ENCODE measurements at regions not wholly inside any gene's neighbourhood (a gene's known extent, or its start where the extent isn't known, plus 50 kb on each side); places are given as distances from the start of the nearest gene placed in this dataset.

- Histone ChIP-seq H3K4ac (ENCODE audit: low read depth, low read length) (no peak overlapping the region), H3K4me2 (ENCODE audit: low read depth, low read length) (no peak overlapping the region), H4K91ac (ENCODE audit: insufficient read depth, low read depth, low read length) (no peak overlapping the region), H2BK15ac (ENCODE audit: low read depth, low read length) (no peak overlapping the region), H3K27me3 (ENCODE audit: control insufficient read depth, insufficient read depth, low read length) (no peaks in the 10 kb centered on the region), H2BK5ac (ENCODE audit: low read depth, low read length, poor library complexity, severe bottlenecking) (no peak overlapping the region), H4K8ac (ENCODE audit: low read depth in 2 of 2, low read length in 2 of 2) (no peak overlapping the region), H4K20me1 (ENCODE audit: insufficient read depth, low read length) (no peaks in the 10 kb centered on the region), H3K27ac (ENCODE audit: insufficient read depth, low read length) (no peak overlapping the region), H3K4me1 (ENCODE audit: control insufficient read depth, insufficient read depth, low read length) (no peaks in the 10 kb centered on the region), H2AFZ (replicated peaks; ENCODE audit: low read length, poor library complexity) (no peak overlapping the region), H3K18ac (ENCODE audit: low read depth, low read length) (no peak overlapping the region), H2BK20ac (ENCODE audit: low read depth, low read length) (no peak overlapping the region), H3K36me3 (ENCODE audit: control insufficient read depth, insufficient read depth, low read length) (no peaks in the 10 kb centered on the region), H2AK9ac (replicated peaks; ENCODE audit: low read depth, low read length, poor library complexity) (no peak overlapping the region), H3K4me3 (ENCODE audit: insufficient read depth, low read depth, low read length) (no peak overlapping the region), H3K9me3 (ENCODE audit: control insufficient read depth, insufficient read depth, low read length) (peaks cover 55% of the 10 kb centered on the region), H2AK5ac (ENCODE audit: low read depth, low read length) (no peak overlapping the region), H3K14ac (replicated peaks; ENCODE audit: low read depth, low read length) (no peak overlapping the region), H3K56ac (ENCODE audit: extremely low read depth, insufficient read depth, low read length) (no peak overlapping the region), H3K23ac (ENCODE audit: low read depth, low read length) (no peak overlapping the region), H3K9ac (ENCODE audit: low read depth, low read length) (no peak overlapping the region), H4K5ac (ENCODE audit: low read depth, low read length) (no peak overlapping the region), H3K79me1 (ENCODE audit: low read depth in 1 of 2, low read length in 2 of 2) (no peaks in the 10 kb centered on the region), H2BK120ac (ENCODE audit: low read depth, low read length) (no peak overlapping the region), H3K9me1 (ENCODE audit: insufficient read depth, low read length) (no peaks in the 10 kb centered on the region)
- intact Hi-C loops (cut with micrococcal nuclease) (no loop called here), dilution Hi-C loops (cut with HindIII; ENCODE audit: low sequenced_read_pairs, unreplicated experiment) (no loop called here), in situ Hi-C loops (cut with MboI; ENCODE audit: low sequenced_read_pairs) (no loop called here)
- TF ChIP-seq RAD21 (IDR thresholded peaks at IDR 0.05; ENCODE audit: low read length), result no peak
- TF ChIP-seq RFX5 (IDR thresholded peaks at IDR 0.05; ENCODE audit: low read depth, low read length), result no peak
- no peak for TF ChIP-seq CHD1 (IDR thresholded peaks at IDR 0.05; ENCODE audit: low read depth, low read length)
- TF ChIP-seq CTCF (conservative IDR thresholded peaks at IDR 0.05; ENCODE audit: low read depth, low read length), result no peak
- TF ChIP-seq MAZ (IDR thresholded peaks at IDR 0.05; ENCODE audit: borderline replicate concordance, low read depth, low read length), result no peak
- TF ChIP-seq POLR2A (IDR thresholded peaks at IDR 0.05; ENCODE audit: low read depth, low read length), result no peak
- no peak for TF ChIP-seq NFE2L2 (IDR thresholded peaks at IDR 0.05; ENCODE audit: low read depth, low read length)
- TF ChIP-seq ELK1 (IDR thresholded peaks at IDR 0.05; ENCODE audit: borderline replicate concordance, low read depth, low read length), result no peak
- TF ChIP-seq USF2 (IDR thresholded peaks at IDR 0.05; ENCODE audit: low read depth, low read length), result no peak
- no peak for TF ChIP-seq BHLHE40 (IDR thresholded peaks at IDR 0.05; ENCODE audit: low read depth, low read length)
- no peak for TF ChIP-seq SMC3 (IDR thresholded peaks at IDR 0.05; ENCODE audit: low read depth, low read length)
- DNase-seq, result no peak
- ChIA-PET POLR2A (ENCODE audit: unreplicated experiment) (no interaction called here), CTCF (no interaction called here)
- 40% methylated on average over 1 of the region's 11 CpGs; no CpG with 5 or more reads in 1 of the 2 experiments for WGBS, 2 experiments (ENCODE audit: extremely low coverage in 2 of 2, insufficient read length in 1 of 2)
- no peak for ATAC-seq (ENCODE audit: low read depth)
- BruUV-seq (replicated peaks), result no TSS peak
Measured at GRCh38 chr10:130471486-130471885, 335.3 kb downstream of the GLRX3 start.
